Heart left ventricle (tissue), 16 donors: ENCODE measurements at regions not wholly inside any gene's neighbourhood (a gene's known extent, or its start where the extent isn't known, plus 50 kb on each side); places are given as distances from the start of the nearest gene placed in this dataset.

Experiments
- ATAC-seq, 4 donors: fragments of 200-7000 bp; cut with Tn5 transposase; one replicate each; pipeline ENCODE4 v1.9.1; 2020 to 2022; ENCODE audit warnings: moderate library complexity in 4 of 4, mild to moderate bottlenecking in 3 of 4, moderate number of reproducible peaks in 1 of 4
- DNase-seq, 5 donors: peaks; one replicate each; pipeline ENCODE4 v3.0.0-alpha.2; 2020
- H3K27ac ChIP-seq, 12 donors: fragments of 200-600 bp; sonication (generic) in 4 of 12; one replicate each; pipeline versions ENCODE4 v1.5.0 to v1.8.0; 2016 to 2022; ENCODE audit warnings: mild to moderate bottlenecking in 2 of 12
- H3K27me3 ChIP-seq, 9 donors: fragments of 200-600 bp; sonication (generic) in 2 of 9; one replicate each; pipeline versions ENCODE4 v1.5.1 to v1.8.0; 2016 to 2022; ENCODE audit warnings: mild to moderate bottlenecking in 3 of 9
- H3K36me3 ChIP-seq, 9 donors: fragments of 200-600 bp; sonication (generic) in 2 of 9; one replicate each; pipeline versions ENCODE4 v1.5.0 to v1.8.0; 2018 to 2022; ENCODE audit warnings: mild to moderate bottlenecking in 2 of 9
- H3K4me1 ChIP-seq, 12 donors: fragments of 200-600 bp; sonication (generic) in 4 of 12; one replicate each; pipeline versions ENCODE4 v1.5.0 to v1.8.0; 2016 to 2022; ENCODE audit warnings: mild to moderate bottlenecking in 3 of 12
- H3K4me3 ChIP-seq, 12 donors: fragments of 200-600 bp; sonication (generic) in 4 of 12; one replicate each; pipeline versions ENCODE4 v1.5.0 to v1.8.0; 2017 to 2022; ENCODE audit warnings: mild to moderate bottlenecking in 9 of 12, moderate library complexity in 4 of 12
- H3K9me3 ChIP-seq, 12 donors: fragments of 200-600 bp; sonication (generic) in 4 of 12; one replicate each; pipeline versions ENCODE4 v1.5.0 to v1.8.0; 2016 to 2022; ENCODE audit warnings: mild to moderate bottlenecking in 1 of 12
- POLR2A ChIP-seq, 2 donors: fragments of 450-650 bp; IDR thresholded peaks; one replicate each; pipeline ENCODE4 v1.6.1; 2017; ENCODE audit warnings: antibody characterized with exemption in 2 of 2, mild to moderate bottlenecking in 2 of 2, moderate library complexity in 2 of 2
- WGBS, 4 donors: extraction: QIAGEN DNeasy Blood & Tissue Kit in 2 of 4; methylation state at CpG; one replicate each; pipeline versions ENCODE4 v1.1.5 to v1.1.7; 2013 to 2018; 5-methylcytosine and 5-hydroxymethylcytosine counted together
- intact Hi-C, 10 donors: fragments of 100-400 bp; cut with DNase I; formaldehyde crosslinking; loops; one replicate each; pipeline versions ENCODE4 v1.11.1 to v1.14.2; 2022
- TF ChIP-seq, protein P1 (sequence below), 12 donors: fragments of 200-600 bp; sonication (generic) in 4 of 12; IDR thresholded peaks; one replicate each; pipeline versions ENCODE4 v1.5.0 to v1.8.0; 2018 to 2022; ENCODE audit warnings: antibody characterized with exemption in 12 of 12, mild to moderate bottlenecking in 5 of 12
- donor health status: ischemic (EF 13 %, LVEDD 7.1; RV severe dilation, severe dysfunction).
- donor health status: healthy with polysubstance abuse.
- donor health status: DM: no; HTN: yes; CAD: no.
- donor health status: DM: no; HTN: no; CAD: no.
- donor health status: ischemic (EF 25% LVEDD 6.9; RV normal size, moderate dysfunction).
- donor health status: ischemic (EF 25% LVEDD 5.7; RV mildly dilated, moderate dysfunction).
- donor health status: healthy.
- donor health status: DM: yes; HTN: yes; CAD: no.
- donor health status: ischemic (EF 35%, LVEDD 5.7; RV mildly dilated, moderate dysfunction).
- donor health status: nonischemic (EF 11% LVEDD 7.7; RV severe dilation, severe dysfunction).
- donor health status: DM: yes; HTN: yes; CAD: no.
- donor health status: PGD.
- donor health status: ischemic (EF 29% LVEDD 5.4; RV normal size, mild dysfunction).
- donor health status: nonischemic (EF 23%, LVEDD 6.1; RV moderate dilation, normal function).

DNA sequence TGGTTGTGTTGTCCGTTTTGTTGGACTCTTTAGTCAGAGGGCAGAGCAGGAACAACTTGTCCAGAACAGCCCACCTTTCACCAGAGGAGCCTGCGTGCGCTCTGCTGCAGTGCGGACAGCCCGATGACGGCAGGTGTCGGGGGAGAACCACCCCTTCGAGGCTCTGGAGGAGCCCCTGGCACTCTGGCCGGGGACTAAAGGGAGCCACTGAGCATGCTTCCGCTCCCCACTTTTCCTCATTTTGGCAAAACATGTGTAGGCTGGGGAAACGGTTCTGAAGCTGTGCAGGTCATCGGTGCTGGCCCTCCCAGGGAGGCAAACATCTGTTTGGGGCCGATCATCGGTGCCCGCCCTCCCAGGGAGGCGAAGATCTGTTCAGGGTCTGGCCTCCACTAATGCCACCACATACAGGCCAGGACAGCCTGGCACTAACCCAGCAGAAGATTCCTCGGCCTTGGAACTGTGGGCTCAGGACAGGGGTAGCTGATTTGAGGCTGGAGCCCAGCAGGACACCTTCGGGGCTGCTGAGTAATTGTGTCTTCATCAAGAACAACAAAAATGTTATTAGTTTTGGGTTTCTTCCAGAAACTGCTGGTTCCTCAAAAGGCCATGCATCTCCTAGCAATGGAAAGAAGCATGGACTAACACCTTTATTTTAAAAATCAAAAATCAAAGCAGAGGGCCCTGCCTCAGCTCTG lies 124.4 kb upstream of the TCERG1L start:
- Histone ChIP-seq H3K27ac (no peak overlapping the region), H3K36me3 (no peaks in the 10 kb centered on the region), H3K4me3 (no peak overlapping the region), H3K9me3 (no peaks in the 10 kb centered on the region), H3K4me1 (no peaks in the 10 kb centered on the region), H3K27me3 (peaks cover 0 to 41% (median 7%) of the 10 kb centered on the region in 9 donors)
- intact Hi-C loops: loop anchor here in 1 of 10 donors (1.0 kb wide), 1 partner anchor 21 kb away; no protein-coding TSS in a partner anchor
- 73 to 82% (median 76%) methylated on average over 13 to 18 of the region's 18 CpGs for WGBS, 4 donors
- DNase-seq (no peak), ATAC-seq (no peak)
- TF ChIP-seq, protein P1, sequence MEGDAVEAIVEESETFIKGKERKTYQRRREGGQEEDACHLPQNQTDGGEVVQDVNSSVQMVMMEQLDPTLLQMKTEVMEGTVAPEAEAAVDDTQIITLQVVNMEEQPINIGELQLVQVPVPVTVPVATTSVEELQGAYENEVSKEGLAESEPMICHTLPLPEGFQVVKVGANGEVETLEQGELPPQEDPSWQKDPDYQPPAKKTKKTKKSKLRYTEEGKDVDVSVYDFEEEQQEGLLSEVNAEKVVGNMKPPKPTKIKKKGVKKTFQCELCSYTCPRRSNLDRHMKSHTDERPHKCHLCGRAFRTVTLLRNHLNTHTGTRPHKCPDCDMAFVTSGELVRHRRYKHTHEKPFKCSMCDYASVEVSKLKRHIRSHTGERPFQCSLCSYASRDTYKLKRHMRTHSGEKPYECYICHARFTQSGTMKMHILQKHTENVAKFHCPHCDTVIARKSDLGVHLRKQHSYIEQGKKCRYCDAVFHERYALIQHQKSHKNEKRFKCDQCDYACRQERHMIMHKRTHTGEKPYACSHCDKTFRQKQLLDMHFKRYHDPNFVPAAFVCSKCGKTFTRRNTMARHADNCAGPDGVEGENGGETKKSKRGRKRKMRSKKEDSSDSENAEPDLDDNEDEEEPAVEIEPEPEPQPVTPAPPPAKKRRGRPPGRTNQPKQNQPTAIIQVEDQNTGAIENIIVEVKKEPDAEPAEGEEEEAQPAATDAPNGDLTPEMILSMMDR (IDR thresholded peaks at IDR 0.05): no peak
- no peak for TF ChIP-seq POLR2A (IDR thresholded peaks at IDR 0.05)

DNA sequence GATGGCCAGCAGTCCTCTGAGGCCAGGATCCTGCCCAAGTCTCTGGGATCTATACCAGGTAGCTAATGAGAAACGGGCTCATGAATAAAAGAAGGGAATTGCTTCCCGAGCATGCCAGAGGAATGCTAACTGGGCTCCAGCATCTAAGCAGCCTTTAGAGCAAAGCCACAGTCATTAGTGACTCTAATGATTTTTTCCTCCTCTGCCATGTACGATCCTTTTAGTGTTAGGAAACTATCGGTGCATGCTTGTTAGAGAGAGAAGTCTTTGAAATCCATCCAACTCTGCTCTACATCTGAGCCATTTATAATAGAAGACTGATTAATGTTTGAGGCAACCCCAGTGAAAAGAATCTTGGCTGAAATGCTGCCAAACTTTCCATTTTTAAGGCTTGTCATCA lies 124.9 kb upstream of the TCERG1L start:
- Histone ChIP-seq H3K4me3 (no peak overlapping the region), H3K4me1 (no peaks in the 10 kb centered on the region), H3K27me3 (peaks cover 0 to 41% (median 7%) of the 10 kb centered on the region in 9 donors), H3K9me3 (no peaks in the 10 kb centered on the region), H3K36me3 (no peaks in the 10 kb centered on the region), H3K27ac (no peak overlapping the region)
- no peak for TF ChIP-seq POLR2A (IDR thresholded peaks at IDR 0.05)
- TF ChIP-seq, protein P1 (IDR thresholded peaks at IDR 0.05): no peak
- WGBS, 4 donors: 54 to 72% (median 63%) methylated on average over 4 of the region's 4 CpGs
- intact Hi-C loops: loop anchor here in 1 of 10 donors (1.0 kb wide), 1 partner anchor 21 kb away; no protein-coding TSS in a partner anchor
- DNase-seq: no peak
- ATAC-seq: no peak

DNA sequence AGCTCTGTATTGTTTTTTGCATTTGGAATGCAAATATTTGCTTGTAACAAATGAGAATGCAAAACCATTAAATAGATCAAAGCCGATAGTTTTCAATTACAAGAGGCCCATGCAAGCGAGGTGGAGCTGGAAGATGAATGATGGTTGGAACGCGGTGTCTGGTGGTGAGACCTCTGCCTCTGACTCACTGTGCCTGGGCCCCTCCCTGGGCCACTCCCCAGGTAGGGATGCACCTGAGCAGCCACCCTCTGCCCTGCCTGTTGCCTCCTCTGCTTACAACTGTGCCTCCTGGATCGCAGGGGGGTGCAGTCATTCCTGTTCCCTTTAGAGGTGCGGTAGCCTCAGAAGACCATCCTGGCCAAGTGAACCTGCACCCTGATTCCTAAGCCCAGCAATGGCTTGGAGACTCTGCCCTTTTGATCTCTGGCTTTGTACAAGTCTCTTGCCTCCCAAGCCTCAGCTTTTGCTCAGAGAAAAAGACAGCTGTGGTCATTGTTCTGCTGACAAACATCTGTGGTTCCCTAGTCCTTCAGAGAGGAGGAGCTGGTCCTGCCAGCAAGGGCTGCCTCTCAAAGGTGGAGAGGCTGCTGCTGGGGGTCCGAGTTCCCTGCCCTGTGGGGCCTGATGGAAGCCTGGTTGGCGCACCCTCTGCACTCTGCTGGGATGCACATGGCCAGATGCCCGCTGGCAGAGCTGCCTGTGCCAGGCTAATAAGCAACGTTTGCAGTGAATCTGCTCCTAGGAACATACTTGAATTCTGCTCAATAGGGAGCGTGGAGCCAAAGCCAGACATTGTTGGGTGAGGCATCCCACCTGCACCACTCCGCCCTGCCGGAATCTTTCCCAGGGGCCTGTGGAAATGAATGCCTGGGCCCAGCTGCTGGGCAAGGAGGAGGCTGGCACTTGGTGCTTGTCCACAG lies 126.3 kb upstream of the TCERG1L start:
- intact Hi-C loops: no loop called here
- Histone ChIP-seq H3K27ac (no peak overlapping the region), H3K27me3 (peaks cover 0 to 38% (median 7%) of the 10 kb centered on the region in 9 donors), H3K4me3 (no peak overlapping the region), H3K9me3 (no peaks in the 10 kb centered on the region), H3K4me1 (no peaks in the 10 kb centered on the region), H3K36me3 (no peaks in the 10 kb centered on the region)
- 82 to 94% (median 86%) methylated on average over 9 to 13 of the region's 13 CpGs for WGBS, 4 donors
- DNase-seq (no peak), ATAC-seq (no peak)
- TF ChIP-seq, protein P1 (IDR thresholded peaks at IDR 0.05): no peak
- no peak for TF ChIP-seq POLR2A (IDR thresholded peaks at IDR 0.05)

DNA sequence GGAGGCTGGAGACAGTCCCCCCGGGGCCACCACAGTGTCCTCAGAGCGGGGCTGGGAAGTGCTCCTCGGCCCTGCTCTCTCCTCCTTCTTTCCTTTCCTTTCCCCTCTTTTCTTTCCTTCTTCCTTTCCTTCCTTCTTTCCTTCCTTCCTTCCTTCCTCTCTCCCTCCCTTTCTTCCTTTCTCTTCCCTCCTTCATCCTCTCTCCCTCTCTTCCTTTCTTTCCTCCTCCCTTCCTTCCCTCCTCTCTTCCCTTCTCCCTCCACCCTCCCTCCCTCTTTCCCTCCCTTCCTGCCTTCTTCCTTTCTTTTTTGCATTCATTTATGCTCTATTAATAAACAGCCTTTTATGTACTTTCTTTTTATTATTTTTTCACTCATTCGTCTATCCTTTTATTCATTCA lies 127.1 kb upstream of the TCERG1L start:
- DNase-seq (no peak), ATAC-seq (no peak)
- Histone ChIP-seq H3K36me3 (no peaks in the 10 kb centered on the region), H3K27me3 (peaks cover 0 to 46% (median 7%) of the 10 kb centered on the region in 9 donors), H3K9me3 (no peaks in the 10 kb centered on the region), H3K4me3 (no peak overlapping the region), H3K4me1 (no peaks in the 10 kb centered on the region), H3K27ac (no peak overlapping the region)
- intact Hi-C loops: no loop called here
- 62 to 75% (median 71%) methylated on average over 4 of the region's 4 CpGs for WGBS, 4 donors
- TF ChIP-seq, protein P1 (IDR thresholded peaks at IDR 0.05): no peak
- TF ChIP-seq POLR2A (IDR thresholded peaks at IDR 0.05): no peak
